ENCODE measurements at regions not wholly inside any gene's neighbourhood (a gene's known extent, or its start where the extent isn't known, plus 50 kb on each side); places are given as distances from the start of the nearest gene placed in this dataset.
"Not testable (repeated sequence)": the region's sequence is repeated elsewhere in the genome, so short reads cannot be mapped to it uniquely, and the experiment has no call there.

DNA sequence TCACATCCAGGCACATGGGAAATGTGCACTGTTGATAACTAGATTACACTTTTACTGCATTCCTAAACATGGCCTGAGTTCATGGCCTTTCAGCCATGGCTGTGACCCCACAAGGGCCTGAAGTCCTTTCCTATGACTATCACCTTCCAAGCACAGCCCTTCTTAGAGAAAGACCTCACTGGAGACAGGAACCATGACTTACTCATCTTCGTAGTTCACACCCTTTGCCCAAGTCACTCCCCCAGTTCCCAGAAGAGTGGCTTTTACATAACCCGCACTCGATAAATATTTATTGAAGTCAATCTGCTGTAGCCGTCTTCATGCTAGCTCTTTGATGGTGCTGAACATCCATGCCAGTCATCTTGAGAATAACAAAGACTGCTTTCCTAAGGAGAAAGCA lies 632.5 kb upstream of the NRP1 start:
- FAIRE-seq (no peak), DNase-seq (ENCODE audit: low spot score in 2 of 2) (no peak)

DNA sequence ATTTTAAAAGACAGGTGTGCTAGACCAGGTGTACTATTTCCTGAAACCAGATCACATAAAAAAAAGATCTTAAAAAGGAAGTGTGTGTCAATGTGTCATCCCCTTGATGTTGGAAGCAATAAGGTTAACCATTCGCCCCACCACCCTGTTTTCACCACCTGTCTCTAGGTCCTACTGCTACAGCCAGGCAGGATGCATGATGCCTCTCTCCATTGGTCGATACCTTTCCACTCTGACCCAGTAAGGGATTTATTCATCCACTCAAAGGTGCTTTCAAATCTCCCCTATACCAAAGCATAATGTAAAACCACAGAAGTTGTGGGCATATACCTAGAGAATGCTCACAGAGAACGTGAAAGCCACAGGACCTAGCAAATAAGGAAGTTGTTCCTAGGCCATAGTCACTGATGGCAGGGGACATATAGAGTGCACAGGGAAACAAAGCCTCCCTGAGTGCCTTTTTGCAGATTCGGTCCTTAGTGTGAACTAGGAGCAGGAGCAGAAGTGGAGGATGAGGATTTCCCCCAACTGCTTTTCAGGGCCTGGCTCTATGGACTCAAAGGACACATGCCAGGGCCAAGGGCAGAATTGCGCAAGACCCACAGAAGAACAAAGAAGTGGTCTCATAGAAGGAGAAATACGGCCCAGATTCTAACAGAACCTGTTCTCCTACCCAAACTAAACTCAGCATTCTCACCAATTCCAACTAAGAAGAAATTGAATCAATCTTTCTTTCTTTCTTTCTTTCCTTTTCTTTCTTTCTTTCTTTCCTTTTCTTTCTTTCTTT lies 631.5 kb upstream of the NRP1 start:
- no peak for FAIRE-seq

DNA sequence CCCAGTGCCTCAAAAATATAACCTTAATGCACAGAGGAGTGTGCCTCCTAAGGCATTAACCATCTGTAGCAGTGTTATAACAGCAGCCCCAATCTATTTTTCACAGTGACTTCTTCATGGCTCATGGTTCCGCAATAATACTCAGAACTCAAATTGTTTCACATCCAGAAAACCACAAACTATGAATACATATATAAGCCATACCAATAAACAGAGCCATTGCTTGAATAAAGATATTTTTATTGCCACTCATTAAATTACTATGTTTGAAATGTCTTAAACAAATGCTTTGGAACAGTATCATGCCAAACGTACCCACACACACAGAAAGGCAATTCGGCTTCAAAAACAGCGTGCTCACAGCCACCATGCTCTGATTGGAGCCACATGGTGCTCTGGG lies 629.3 kb upstream of the NRP1 start:
- DNase-seq (ENCODE audit: low spot score in 2 of 2): no peak
- no peak for FAIRE-seq

More for the DNA sequence above, 631.5 kb upstream of the NRP1 start:
- DNase-seq (ENCODE audit: low spot score in 2 of 2): no peak

DNA sequence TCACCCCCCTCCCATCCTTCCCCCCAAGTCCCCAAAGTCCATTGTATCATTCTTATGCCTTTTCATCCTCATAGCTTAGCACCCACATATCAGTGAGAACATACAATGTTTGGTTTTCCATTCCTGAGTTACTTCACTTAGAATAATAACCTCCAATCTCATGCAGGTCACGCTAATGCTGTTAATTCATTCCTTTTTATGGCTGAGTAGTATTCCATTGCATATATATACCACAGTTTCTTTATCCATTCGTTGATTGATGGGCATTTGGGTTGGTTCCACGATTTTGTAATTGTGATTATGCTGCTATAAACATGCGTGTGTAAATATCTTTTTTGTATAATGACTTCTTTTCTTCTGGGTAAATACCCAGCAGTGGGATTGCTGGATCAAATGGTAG lies 621.9 kb upstream of the NRP1 start:
- not testable (repeated sequence) for FAIRE-seq

DNA sequence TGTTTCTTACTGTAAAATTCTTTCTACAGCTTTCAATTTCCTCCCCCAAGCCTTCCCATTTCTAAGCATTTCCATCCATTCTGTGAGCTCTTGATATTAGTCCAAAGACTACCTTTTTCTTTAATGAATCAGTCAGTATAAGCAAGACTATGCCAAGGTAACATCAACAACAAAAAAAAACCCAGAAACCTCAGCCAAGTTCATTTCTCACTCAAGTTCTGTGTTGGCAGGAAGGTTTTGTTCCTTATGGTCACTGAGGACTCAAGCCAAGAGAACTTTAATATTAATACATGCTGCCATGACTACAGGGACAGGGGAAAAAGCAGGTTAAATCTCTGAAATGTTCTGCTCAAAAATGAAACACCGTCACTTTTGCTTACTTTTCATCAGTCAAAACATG lies 621.2 kb upstream of the NRP1 start:
- DNase-seq (ENCODE audit: low spot score in 2 of 2) (no peak), FAIRE-seq (no peak)

More for the DNA sequence above, 621.9 kb upstream of the NRP1 start:
- not testable (repeated sequence) for DNase-seq (ENCODE audit: low spot score in 2 of 2)

DNA sequence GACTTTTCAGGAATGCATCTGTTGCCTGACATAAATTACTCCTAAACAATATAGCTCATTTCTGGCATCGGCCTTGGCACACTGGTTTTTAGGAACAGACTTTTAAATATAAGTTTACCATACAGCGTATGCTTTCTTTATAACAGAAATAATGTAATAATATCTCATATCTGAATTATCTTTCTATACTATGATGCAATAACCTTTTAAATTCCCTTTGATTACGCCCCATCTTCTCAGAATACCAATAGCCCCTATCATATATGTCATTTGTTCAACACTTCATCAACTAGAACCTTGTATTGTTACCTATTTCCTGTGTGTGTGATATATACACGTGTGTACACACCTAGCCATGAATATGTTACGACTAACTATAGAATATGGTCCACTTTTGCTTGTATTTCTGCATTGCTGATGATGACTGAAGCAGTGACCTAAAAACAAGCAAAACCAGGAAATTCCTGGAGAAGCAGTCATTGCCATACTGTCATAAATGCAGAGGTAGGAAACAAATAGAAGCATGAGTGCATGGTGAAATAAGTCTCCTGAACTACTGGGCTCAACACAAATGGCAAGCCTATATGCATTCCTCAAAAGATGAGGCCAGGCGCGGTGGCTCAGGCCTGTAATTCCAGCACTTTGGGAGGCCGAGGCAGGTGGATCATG lies 618.4 kb upstream of the NRP1 start:
- DNase-seq (ENCODE audit: low spot score in 2 of 2) (no peak), FAIRE-seq (no peak)

DNA sequence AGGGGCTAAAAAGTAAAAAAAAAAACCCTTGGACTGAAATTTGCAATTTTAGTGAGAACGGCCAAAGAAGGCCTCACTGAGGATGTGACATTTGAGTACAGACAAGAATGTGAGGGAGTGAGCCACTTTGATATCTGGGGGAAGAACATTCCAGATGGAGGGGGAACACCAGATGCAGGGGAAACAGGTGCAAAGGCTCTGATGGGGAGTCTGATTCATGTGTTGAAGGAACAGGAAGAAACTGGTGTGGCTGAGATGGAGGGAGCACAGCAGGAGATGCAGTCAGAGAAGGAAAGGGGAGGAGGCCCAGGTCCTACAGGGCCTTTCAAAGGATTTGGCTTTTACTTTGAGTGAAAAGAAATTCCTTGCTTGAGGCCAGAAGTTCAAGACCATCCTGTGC lies 615.7 kb upstream of the NRP1 start:
- FAIRE-seq (no peak), DNase-seq (ENCODE audit: low spot score in 2 of 2) (no peak)

DNA sequence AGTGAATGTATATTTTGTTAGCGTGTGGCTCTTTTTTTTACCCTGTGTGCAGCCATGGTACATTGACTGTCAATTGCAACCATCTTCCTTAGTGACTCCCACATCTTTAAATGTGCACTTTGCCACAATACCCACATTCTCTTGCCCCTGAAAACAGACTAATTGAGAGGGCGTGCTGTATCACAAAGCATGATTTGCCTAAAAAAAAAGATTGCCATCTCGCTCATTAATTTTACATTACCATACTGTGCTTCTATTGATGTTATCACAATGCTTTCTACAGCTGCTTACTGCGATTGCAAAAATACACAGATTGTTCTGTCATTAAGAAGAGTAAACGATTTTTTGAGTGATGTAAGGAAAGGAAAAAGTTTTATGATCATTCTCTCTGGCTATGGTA lies 613.1 kb upstream of the NRP1 start:
- DNase-seq (ENCODE audit: low spot score in 2 of 2) (no peak), FAIRE-seq (no peak)

DNA sequence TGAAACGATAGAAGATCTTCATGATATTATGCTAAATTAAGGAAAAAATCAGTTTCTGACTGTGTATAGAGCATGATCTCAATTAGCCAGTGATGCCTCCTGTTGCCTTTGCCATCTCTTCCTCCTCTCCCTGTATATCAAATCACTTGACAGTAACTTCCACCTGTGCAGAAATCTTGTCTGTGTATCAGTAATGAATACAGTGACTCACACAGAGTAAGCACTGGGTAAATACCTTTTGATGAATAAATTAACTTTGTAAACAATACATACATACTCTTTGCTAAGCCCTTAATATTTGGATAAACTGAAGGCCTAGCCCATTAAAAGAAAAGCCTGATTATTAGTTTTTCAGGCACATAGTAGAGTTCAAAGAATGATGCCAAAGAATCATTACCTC lies 610.6 kb upstream of the NRP1 start:
- FAIRE-seq (no peak), DNase-seq (ENCODE audit: low spot score in 2 of 2) (no peak)

DNA sequence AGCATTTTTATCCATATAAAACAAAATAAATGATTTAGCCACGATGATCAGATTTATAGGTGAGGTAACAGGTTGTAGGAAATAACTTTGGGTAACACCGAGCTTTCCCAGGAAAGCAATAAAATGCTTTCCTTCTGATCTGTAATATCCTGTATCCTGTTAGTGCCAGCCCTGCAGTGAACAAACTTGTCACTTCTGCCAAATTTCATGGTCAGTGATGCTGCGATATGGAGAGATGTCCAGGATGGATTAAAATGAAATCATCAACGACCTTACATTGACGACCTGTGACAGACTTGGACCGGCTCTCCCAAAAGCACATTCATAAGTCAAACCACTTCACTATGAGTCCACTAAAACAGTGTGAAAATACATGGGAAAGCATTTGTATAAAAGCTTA lies 608.0 kb upstream of the NRP1 start:
- DNase-seq (ENCODE audit: low spot score in 2 of 2) (no peak), FAIRE-seq (no peak)

DNA sequence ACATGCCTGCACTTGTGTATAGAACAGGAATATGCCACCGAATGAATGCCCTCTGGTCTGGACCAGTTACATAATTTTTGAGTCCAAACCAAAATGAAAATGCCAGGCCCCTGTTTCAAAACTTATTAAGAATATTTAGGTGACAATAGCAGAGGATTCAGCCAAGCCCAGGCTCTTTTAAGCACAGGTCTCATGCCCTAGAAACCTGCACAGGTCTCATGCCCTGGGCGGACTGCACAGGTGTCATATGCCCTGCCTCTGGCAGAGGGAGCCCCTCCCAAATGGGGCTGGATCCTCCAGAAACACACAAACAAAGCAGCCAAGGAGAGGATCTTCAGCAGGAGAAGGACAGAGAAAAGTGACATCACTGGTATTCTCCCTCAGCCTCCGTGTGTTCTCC lies 605.4 kb upstream of the NRP1 start:
- FAIRE-seq (no peak), DNase-seq (ENCODE audit: low spot score in 2 of 2) (no peak)

DNA sequence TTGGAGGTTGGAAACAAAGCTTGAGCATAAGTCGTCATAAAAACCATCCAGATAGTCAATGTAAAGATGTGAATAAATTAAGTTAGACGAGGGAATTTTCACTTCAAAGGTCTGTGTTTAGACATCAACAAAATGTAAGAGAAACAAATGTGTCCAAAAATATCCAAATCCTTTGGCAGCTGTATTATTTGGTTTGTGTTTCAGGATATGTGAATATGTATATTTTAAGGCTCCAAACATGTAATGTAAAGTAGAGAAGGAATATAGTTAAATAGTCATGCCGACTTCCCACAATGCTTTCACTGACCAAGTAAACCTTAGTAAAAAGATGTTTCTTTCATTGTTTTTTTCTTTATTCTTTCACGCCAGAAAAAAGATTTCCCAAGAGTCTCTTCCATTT lies 604.9 kb upstream of the NRP1 start:
- no peak for DNase-seq (ENCODE audit: low spot score in 2 of 2)

DNA sequence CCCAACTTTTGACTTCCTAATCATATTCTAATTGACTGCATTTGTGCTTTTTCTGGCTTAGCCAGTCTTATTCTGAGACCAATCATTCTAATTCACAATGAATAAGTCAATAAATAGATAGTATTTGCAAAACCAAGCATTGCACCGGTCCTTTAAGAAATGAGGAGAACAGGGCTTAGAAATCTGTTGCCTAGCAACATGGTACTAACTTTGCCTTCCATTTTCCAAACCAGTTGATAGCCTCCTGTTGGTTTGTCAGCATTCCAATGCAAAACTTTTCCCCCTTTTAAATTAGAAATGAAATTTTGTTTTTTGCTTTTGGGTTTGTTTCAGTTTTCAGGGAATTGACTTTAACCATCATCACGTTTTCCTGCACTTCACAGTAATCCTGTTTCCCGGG lies 603.5 kb upstream of the NRP1 start:
- FAIRE-seq: no peak

More for the DNA sequence above, 604.9 kb upstream of the NRP1 start:
- FAIRE-seq: no peak

DNA sequence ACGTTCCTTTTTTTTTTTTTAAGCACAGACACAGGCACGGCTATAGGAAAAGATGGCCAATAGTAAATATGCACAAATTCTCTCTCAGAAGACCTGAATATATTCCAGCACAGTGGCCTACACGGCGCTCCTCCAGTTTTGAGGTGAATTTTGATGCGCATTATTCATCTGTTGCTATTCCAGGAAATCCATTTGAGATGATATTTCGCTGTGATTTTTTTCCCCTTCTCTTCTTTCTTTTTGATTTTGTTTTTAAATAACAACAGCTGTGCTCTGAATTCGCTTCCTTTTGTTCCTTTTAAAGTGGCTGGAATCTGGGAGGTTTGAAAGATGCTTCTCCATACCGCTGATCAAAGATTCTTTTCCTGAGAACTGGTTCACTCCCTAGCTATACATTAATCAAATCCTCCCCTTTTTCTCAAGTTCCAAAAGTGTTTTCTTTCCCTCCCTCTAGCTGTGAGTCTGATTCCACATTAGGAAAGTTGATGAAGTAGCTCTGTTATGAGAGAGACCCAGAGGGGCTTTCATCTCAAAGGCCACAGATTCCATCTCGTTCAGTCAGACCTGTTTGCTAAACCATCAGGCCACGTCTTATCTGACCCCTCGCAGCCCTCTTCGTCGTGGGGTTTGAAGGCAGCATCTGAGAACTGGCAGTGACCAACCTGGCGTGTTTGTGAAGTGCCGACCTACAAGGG lies 602.7 kb upstream of the NRP1 start:
- DNase-seq (ENCODE audit: low spot score in 2 of 2): no peak
- FAIRE-seq: no peak

More for the DNA sequence above, 603.5 kb upstream of the NRP1 start:
- DNase-seq (ENCODE audit: low spot score in 2 of 2): no peak

DNA sequence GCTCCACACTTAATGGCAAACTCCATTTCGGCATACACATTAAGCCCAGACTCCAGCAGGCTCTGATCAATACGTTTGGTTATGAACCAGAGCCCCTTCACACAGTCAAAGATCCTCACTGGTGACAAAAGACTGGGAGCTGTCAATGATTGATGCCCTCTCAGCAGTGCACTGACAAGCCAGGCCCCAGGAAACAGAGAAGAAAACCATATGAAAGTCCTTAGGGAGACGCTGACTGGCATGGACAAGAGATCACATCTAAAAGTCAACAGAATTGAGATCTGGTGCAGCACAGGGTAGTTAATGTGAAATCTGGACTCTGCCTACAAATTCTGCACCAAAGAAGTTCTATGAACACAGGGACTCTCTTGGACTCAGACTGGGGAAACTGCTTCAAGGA lies 600.9 kb upstream of the NRP1 start:
- FAIRE-seq (no peak), DNase-seq (ENCODE audit: low spot score in 2 of 2) (no peak)

DNA sequence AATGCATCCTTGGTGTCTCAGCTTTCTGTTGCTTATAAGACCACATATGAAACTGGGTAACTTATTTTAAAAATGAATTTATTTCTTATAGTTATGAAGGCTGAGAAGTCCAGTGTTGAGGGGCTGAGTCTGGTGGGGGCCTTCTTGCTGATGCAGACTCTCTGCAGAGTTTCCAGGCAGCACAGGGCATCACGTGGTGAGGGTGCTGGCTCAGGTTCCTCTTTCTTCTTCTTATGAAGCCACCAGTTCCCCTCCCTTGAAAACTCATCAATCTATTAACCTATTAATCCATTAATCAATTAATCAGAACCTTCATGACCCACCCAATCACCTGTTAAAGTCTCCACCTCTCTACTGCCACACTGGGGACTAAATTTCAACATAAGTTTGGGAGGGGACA lies 595.6 kb upstream of the NRP1 start:
- DNase-seq (ENCODE audit: low spot score in 2 of 2) (no peak), FAIRE-seq (no peak)

DNA sequence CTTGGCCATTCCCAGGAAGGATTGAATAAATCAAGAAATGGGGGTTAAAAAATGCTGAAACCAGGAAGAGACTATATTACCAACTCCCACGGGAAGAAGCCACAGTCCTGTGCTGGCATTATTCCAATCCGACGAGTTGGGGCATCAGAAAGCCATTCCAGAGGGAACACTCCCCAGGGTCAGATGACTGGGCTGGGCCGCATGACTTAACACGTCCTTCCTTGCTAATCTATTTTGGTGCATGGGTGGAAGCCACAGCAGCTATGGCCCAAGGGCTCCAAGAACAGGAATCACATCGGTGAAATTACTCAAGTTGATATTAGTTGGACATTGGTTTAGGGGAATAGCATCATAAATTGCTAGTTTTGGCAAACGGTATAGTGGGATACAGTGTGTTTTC lies 592.9 kb upstream of the NRP1 start:
- DNase-seq (ENCODE audit: low spot score in 2 of 2) (no peak), FAIRE-seq (no peak)

DNA sequence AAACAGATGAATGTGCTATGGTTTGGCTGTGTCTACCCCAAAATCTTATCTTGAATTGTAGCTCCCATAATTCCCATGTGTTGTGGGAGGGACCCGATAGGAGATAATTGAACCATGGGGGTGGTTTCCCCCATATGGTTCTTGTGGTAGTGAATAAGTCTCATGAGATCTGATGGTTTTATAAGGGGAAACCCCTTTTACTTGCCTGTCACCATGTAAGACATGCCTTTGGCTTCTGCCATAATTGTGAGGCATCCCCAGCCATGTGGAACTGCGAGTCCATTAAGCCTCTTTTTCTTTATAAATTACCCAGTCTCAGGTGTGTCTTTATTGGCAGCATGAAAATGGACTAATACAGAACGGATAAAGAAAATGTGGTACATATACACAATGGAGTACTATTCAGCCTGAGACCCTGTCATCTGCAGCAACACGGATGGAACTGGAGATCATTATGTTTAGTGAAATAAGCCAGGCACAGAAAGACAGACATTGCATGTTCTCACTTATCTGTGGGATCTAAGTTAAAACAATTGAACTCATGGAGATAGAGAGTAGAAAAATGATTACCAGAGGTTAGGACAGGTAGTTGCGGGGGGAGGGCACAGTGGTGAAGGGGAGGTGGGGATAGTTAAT lies 587.6 kb upstream of the NRP1 start:
- DNase-seq (ENCODE audit: low spot score in 2 of 2) (no peak), FAIRE-seq (no peak)

DNA sequence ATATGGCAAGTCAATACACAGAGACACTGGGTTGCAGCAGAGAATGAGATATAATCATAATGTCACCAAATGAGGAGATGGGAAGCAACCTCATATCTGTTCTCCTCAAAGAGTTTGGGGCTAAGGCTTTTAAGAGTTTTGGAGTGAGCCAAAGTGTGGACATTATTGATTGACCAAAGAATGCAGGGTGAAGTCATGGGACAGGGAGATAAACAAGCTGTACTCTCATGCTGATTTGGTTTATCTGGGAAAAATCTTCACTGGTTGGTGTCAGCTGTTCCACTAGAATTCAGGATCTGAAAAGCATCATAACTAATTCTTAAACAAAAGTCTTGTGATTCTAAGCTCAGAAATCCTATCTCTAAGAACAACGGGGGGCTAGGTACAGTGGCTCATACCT lies 585.9 kb upstream of the NRP1 start:
- no peak for DNase-seq (ENCODE audit: low spot score in 2 of 2)
- FAIRE-seq: no peak

DNA sequence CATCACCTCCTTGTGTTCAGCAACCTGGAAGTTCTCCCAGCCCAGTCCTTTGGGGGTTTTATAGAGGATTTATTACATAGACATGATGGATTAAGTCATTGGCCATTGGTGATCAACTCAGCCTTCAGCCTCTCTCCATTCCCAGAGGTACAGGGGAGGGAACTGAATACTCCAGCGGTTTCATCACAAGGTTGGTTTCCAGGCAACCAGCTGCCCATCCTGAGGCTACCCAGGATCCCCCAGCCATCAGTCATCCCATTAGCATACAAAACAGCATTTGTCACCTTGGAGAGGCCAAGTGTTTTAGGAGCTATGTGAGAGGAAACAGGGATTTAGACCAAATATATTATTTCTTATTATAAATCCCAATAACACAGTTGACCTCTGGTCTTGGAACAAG lies 584.8 kb upstream of the NRP1 start:
- FAIRE-seq (no peak), DNase-seq (ENCODE audit: low spot score in 2 of 2) (no peak)

DNA sequence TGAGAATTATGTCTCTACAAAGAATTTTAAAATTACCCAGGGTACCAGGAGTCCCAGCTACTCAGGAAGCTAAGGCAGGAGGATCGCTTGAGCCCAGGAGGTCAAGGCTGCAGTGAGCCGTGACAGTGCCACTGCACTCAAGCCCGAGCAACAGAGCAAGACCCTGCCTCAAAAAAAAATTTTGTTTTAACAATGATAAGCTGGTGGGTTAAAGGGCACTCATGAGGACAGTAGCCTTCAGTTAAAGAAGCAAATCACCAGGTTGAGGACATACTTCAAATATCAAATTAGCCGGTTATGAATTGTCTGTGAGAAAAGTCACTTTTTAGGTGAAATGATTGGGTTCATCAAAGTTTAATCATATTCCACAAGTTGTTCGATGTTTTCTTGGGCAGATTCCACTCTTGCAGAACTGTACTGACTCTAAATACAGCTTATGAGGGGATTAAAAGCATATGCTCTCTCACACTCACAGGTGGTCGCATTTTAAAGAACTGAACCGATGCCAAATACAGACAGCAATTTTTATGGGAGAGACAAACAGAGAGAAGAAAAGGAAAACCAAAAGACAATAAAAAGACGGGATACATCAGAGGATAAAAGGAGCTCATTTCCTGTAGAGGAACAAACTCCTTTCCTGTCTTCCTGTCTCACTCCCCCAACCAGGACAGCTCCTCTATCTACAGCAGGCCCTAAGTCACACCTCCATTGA lies 582.8 kb upstream of the NRP1 start:
- FAIRE-seq: no peak
- DNase-seq (ENCODE audit: low spot score in 2 of 2): no peak

Data from frontal cortex (tissue), 3 donors.